Activated effector memory CD4-positive, alpha-beta T cell treated with anti-CD3 and anti-CD28 coated beads, Interleukin-2, amount 50 U/mL, for 16 hours (primary cell): ENCODE measurements at regions not wholly inside any gene's neighbourhood (a gene's known extent, or its start where the extent isn't known, plus 50 kb on each side); places are given as distances from the start of the nearest gene placed in this dataset.

Source experiments
- DNase-seq: peaks from one replicate; pipeline ENCODE4 v3.0.0-alpha.2; 2020

DNA sequence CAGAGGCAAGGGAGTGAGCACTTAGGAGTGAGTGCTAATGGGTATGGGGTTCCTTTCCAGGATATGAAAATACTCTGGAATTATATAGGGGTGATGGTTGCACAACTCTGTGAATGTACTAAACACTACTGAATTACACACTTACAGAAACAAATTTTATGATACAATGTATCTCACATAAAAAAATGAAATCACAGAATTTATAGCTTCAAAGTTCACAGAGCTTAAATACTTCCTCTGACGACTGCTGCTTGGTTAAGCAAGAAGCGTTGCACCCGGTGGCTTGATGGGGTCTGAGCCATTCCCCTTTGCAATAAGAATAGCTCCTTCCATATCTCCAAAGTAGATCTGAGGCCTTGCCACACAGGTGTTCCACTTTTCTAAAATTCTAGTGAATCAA, 835.1 kb downstream of the TSN start:
- DNase-seq = no peak

DNA sequence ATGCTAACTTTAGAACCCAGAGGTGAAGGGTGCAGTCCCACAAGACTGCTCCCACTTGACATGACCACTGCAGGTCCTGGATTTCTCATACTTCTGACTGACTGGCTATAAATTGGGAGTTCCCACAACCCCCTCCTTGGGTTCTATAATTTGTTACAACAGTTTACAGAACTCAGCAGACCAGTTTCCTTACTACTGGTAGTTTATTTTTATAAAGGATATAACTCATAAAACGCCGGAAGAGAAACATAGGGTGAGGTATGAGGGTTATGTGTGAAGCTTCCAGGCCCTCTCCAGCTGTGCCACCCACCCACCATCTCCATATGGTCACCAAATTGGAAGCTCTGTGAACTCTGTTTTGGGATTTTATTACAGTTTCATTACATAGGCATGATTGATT, 839.6 kb downstream of the TSN start:
- DNase-seq = no peak

DNA sequence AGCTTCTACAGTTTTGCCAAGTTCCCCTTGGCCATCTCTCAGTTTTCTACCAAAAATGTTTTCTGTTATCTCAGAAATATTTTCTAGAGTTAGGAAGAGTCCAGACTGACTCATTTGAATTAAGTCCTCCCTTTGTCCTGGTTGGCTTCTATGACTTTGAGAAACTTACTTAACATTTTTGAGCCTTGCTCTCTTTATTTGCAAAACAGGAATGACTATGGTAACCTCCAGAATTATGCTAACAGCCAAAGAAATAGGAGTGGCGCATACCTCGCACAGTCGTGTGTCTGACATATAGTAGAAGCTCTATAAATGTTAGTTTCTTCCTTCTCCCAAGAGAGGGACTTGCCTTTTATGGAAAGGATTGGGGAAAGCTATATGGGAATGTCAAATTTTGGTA, 841.1 kb downstream of the TSN start:
- no peak for DNase-seq

DNA sequence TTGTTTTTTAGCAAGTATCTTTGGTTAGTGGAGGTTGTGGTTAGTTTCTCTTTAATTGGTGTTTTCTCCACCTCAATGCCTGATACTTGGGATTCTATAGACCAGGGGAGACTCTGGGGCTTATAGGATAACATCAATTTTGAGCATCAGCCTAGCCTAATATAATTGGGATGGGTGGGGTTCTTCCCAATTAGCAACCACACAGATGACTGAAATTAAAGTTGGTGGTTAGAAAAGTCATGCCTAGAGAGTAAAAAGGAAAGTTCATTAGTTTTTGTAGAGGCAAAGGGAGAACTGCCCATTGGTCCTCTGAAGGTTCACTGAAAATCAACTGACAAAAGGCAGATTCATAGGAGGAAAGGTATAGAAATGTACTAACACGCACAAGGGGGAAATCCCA, 843.3 kb downstream of the TSN start:
- no peak for DNase-seq

DNA sequence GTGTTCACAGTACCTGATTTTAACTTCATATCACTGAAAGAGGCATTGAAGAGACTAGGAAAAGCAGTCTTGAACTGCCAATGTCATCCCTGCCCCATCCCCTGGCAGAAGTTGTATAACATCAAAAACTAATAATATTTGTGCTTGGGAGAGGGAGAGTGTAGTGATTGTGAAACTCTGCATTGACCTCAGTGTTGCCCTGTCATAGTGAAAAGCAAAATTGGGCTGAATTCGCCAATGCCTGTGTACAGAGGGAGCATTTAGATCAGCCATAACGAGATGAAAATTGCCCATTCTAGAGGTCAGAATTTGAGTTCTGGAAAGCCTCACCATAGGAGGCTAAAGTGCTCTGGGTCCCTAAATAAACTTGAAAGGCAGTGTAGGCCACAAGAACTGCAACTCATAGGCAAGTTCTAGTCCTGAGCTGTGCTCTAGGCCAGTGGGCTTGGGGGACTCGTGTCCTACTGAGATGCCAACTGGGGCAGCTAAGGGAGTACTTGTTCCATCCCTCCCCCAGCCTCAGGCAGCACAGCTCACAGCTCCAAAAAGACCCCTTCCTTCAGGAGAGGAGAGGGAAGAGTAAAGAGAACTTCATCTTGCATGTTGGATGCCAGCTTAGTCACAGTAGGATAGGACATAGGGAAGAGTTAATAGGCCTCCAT, 855.6 kb downstream of the TSN start:
- no peak for DNase-seq

DNA sequence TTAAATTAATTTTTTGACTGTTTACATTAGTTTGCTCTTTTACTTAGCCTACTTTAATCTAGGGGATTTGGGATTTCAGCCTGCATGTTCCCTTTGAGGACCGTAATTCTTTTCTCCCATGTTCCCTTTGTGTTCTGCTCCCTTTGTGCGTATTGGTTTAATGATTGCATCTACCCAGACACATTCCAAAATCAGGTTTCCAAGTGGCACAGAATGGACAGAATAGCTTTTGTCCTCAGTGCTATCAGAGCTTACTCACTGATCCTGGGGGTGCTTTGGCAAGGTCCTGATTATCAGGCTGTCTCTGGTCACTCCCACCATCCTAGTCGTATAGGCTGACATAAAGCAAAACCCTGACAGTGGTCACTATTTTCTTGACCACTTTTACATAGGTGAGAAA, 867.5 kb downstream of the TSN start:
- no peak for DNase-seq

DNA sequence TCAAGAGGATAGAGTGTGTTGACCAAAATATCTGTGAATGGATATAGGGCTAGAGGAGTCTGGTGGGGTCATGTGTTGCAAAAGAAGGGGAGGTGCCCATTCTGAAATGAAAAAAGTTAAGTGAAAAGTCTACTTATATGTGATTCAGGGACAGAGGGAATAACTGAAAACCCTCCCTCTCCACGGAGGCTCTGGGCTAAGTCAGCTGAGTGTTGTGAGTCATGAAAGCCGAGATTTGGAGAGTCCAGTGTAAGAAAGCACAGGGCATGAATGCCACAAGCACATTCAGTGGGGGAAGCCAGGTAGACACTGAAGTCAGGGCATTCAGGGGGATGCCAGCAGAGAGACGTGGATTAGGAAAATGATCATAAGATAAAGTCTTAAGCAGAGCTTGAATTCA, 871.9 kb downstream of the TSN start:
- no peak for DNase-seq

DNA sequence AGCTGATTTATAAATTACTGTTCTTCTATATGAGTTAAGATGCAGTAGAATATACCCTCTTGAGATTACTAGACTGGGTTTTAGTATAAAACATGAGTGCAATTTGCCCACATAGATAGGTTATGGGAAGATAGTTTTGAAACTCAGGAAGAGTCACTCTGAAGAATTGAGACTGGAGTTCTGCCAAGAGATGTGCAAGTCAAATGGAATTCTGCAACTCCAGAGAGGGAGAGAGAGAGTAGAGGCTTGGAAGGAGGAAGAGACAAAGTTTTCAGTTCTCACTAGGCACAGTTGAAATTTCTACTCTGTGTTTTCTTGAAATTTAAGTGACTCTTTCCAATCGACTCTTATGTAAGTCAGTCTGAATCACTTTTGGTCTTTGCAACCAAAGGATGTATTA, 878.8 kb downstream of the TSN start:
- DNase-seq = no peak

DNA sequence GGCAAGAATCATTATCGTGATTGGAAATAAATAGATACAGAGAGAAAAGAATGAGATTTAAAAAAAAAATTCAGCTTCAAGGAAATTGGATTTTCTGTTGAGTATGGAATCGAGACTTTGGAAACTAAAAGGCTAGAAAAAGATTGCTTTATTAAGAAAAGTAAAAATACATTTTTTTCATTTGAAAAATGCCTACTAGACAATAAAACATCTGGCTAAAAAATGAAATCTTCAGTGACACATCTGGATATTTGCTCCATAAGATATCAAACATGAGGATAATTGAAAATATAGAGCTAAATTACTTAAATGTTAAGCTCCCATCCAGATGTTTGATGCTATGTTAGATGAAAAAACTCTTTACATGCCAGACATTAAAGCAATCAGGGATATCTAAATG, 879.5 kb downstream of the TSN start:
- no peak for DNase-seq

DNA sequence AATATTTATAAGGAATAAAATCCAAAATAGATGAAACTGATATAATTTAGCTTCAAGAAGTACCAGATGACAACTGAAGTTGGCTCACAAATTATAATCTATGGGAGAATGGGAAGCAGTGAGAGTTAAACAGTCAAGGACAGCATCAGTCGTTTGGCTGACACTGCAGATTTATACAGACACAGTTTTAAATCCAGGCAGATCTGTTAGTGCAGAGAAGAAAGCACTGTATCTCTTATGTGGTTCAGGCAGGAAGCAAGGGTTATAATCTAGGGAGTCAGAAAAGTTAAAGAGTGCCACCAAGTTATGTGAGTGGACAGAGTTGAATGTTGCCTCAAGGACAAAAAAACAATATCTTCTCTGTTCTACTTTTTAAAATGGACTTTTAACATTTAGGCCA, 880.2 kb downstream of the TSN start:
- DNase-seq = no peak

DNA sequence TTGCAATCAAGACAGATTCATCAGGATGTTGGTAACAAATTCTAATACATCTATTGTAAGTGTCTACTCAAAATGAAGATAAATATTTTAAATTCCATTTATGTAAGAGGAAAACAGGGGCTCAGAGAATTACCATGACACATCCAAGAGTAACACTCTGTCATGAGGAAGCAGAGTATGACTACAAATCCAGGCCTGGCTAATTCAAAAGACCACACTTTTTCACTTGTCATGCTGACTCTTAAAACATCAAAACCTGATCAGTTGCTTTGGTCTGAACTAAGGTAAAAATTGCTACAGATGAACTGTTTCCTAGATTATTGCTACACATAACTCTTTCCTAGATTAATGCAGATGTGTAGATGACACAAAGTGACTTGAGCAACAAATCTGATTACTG, 880.6 kb downstream of the TSN start:
- no peak for DNase-seq

DNA sequence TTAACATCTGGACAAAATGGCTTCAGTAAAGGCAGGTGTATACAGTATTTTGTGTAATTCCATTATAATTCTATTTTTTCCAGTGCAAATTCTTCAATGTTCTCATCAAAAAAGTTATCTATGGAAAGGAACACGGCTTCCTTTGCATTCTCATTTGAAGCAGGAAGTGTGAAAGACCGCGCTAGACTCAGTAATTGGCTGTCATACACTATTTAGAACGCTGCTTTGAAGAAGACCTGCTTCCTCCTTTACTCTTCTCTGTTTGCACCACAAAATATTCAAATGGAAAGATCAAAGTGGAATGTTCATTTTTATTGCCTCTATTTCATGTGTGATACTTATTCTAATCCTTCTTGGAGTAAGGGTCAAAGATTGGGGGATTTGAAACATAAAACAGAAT, 883.7 kb downstream of the TSN start:
- DNase-seq = no peak

DNA sequence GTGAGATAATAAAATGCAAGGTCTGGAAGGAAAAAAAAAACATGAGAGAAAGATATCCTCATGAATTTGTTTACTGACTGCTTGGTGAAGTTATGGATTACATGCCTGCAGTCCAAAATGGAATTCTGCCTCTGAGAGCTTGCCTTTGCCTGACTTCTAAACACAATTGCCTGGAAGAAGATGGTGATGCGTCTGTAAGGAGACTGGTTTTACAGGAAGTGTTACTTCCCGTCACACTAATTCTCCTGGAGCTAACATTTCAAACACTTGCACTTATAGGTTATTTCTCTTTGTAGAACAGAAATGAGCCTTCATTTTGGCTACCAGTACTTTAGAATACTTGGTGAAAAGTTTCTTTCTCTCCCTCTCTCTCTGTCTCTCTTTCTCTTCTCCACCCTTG, 884.3 kb downstream of the TSN start:
- DNase-seq = no peak

DNA sequence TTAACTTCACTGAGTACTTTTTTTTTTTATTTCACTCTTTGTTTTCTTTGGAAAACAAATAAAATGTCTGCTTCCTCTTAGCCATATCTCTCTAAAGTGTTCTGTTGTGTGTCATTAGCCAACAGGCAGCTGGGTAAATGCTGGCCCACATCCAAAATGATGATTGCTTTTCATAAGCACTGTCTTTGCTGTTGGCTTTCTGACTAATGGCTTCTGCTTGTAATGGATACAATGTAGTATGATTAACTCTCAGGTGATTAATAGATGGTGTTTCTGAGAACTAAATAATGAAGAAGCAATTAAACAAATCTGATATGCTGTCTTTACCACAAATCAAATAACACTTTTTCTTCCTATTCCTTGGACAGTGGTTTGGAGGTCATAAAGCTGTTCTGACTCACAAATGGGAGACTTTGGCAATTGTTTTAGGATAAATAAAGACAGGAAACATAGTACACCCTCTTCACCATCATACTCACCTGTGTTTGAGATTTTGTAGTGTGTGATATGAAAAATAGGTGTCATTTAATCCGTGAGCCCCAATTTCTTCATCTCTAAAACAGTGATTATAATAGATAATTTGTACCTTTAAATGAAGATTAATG, 888.4 kb downstream of the TSN start:
- no peak for DNase-seq

DNA sequence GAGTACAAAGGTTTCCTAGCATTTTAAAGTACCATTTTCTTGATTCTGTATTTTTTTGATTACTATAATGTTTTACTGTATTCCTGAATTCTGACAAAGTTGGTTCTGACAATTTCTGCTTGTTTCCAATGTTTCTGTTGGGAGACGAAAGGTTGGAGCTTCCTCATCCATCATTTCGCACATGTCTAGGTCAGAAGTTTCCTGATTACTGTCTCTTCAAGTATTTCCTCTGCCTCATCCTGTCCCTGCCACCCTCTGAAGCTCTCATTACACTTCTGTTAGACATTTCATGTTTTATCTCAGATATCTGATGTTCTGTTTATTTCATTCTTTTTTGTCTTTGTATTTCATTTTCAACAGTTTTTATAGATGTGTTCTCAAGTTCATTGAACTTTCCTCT, 895.8 kb downstream of the TSN start:
- no peak for DNase-seq

DNA sequence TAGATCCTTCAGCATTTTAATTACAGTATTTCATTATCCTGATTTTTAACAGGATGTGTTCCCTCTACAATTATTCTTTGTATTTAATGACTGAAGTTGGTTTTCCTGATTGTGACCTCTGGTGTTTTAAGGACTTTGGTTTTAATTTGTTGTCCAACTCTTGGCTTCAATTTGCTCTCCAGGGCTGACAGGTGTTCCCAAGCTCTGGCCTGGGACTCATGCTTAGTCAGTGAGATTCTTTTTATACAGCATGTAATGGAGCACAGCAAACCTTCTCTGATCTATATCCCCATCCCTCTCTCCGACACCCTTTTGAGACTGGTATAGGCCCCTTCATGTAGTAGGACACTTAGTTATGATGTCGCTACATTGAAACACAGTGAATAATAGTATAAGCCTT, 896.3 kb downstream of the TSN start:
- DNase-seq = no peak

DNA sequence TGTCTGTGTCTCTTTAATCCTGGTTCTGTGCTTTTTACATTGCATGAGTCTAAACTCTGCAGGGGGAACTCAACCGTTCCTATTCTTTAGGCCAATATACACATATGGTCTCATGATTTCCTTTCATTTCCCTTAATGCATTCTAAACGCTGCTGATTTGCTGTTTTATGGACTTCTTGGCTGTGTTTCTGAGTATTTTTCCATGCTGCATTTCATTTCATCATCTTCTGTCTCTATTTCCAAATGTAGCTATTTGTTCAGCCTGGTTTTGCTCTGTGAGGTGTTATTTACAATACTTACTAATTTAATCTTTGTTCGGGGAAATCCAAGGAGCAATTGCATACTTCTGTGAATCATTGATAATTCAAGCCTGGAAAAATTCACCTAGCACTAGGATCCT, 897.2 kb downstream of the TSN start:
- no peak for DNase-seq

DNA sequence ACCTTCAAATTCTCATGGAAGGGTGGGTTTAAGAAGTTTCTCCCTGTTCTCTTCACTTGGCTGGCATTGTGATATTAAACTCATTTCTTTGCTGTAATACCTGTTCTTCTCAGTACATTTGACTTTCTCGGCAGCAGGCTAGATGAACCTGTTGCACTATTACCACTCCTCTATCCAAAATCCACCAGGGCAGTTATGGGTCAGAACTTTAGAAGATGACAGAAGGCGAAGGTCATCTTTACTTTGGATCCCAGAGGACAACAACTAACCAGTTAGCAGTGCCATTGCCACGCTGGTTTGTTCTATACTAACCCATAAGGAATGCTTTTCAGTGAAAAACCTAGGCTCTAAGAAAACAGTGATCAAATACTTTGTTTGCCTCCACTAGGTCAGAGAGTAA, 901.0 kb downstream of the TSN start:
- DNase-seq = no peak

DNA sequence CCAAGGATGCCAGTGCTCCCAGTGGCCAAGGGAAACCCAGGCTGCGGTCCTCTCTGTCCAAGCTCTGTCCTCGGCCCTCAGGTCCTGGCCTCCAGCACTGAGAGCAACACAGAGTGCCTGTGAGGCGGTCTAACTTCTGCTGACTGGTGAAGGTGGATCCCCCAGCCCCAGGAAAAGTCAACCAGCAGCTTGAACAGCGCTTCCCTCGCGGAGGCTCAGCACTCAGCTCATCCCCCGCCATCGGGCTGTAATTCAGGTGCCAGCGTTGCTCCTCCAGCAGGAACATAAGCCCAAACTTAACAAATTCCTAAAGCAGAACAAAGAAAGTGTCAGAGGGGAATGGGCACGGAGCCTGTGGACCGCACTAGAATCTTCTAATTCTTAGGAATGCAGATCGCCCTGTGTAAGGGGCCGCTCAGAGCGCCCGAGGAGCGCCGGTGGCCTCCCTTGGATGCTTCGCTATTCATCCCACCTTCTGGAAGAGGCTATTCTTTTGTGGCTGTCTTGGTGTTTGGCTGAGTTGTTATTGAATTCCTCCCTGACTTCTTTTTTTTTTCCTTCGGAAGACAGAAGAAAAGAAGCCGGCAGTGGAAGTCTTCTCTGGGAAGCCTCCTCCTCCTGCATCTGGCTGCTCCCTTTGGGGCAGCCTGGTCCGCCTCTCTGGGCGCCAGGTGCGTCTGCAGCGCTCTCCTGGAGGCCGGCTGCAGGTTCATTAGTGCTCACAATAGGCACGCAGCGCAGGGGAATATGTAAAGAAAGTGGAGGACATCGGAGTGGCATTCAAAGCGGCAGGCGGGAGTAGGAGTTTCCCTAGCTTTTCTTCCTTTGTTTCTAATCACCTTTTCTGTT, 905.6 kb downstream of the TSN start:
- DNase-seq = no peak

DNA sequence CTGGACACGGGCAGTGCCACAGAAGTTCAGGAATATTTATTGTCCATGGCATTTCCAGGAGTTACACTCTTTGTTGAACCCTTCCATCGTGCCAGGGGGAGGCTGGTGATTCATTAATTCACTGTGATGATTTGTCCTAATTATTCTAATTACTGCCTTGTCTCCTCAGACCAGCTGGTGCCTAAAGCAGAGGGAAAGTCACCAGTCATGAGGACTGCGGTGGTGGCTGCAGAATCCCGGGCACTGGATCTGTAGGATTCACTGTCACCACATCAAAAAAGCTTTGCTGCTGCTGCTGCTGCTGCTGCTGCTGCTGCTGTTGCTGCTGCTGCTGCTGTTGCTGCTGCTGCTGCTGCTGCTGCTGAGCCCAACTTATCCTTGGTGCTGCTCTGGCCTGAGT, 908.2 kb downstream of the TSN start:
- DNase-seq = no peak

DNA sequence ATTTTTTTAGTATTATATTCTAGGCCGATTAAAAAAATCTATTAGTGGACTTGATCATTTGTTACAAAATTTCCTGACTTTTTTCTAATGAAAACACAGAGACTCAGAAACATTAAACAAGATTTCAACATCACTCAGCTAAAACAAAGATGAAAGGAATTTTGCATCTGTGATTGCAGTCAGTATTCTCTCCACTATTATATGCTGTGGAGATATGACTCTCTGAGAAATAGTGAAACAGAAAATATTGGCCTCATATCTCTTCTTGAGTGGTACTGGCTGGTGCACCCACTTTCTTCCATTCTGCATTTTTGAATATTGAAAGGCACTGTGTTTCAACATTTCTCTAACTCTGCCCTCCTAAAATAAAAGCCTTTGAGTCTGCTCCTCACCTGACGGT, 914.2 kb downstream of the TSN start:
- no peak for DNase-seq

DNA sequence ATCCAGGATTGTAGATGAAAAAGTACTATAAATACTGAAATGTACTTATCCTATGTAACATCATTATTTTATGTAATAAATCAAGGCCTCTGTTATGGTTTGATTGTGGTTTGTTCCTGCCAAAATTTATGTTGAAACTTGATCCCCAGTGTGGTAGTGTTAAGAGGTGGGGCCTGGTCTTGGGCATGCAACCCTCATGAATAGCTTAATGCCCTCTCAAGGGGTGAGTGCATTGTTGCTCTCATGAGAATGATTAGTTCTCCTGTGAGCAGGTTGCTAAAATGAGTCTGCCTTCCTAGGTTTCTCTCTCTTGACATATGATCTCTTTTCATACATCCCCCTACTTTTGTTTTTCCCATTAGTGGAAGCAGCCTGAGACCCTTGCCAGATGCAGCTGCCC, 915.4 kb downstream of the TSN start:
- no peak for DNase-seq

DNA sequence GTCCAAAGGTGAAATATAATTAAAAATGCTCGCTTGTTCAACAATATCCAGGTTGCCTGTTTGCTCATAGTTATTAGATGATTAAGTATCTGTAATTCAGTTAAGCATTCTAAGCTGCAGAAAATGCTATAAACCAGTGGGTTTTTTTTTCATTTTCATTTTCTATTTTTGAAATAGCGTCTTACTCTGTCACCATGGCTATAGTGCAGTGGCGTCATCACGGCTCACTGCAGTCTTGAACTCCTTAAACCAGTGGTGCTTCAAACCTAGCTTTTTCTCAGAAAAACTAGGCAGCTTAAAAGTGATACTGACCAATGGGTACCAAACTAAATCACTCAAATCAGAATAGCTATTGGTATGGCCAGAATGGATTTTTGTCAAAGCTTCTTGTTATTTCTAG, 925.2 kb downstream of the TSN start:
- DNase-seq = no peak

DNA sequence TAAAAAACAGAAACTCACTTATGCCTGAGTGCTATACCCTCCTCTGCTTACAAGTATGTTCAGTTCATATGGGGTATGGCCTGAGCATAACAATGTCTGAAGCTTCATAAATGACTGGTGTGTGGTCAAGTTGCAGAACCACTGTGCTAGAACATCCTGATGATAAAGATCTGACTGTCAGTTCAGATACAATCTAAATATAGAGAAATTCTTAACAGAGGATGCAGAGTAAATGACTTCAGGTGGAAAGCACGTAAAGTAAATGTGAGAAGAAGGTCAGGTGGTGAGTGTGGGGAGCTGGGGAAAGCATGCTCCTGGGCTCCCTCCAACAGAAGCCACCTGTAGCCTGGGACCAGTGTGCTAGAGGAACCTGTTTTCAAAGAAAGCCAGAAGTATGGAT, 926.2 kb downstream of the TSN start:
- DNase-seq = no peak

DNA sequence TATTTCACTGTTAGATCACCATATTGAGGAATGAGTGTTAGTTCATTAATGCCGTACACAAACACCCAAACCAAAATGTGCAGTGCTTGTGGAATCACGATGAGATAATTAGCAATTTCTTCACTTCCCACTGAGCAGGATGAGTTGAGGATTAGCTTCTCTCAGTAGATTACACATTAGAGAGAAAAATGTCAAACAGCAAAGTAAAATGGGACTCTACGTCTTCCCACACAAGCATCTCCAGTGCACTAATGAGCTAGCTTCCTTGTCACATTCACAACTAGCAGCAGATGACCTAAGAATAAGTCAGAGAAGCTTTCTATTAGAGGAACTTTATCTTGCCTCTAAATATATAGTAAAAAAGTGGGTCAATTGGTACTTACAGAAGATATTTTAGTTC, 926.9 kb downstream of the TSN start:
- DNase-seq = no peak
